GM19397 (cell line): ENCODE measurements at regions not wholly inside any gene's neighbourhood (a gene's known extent, or its start where the extent isn't known, plus 50 kb on each side); places are given as distances from the start of the nearest gene placed in this dataset.
"Not testable (repeated sequence)": the region's sequence is repeated elsewhere in the genome, so short reads cannot be mapped to it uniquely, and the experiment has no call there.

Experiments used
- ATAC-seq: cut with Tn5 transposase; IDR thresholded peaks from one replicate; pipeline ENCODE4 v1.9.1; 2021; ENCODE audit warnings: mild to moderate bottlenecking, moderate library complexity; ENCODE audit not compliant: unreplicated experiment

DNA sequence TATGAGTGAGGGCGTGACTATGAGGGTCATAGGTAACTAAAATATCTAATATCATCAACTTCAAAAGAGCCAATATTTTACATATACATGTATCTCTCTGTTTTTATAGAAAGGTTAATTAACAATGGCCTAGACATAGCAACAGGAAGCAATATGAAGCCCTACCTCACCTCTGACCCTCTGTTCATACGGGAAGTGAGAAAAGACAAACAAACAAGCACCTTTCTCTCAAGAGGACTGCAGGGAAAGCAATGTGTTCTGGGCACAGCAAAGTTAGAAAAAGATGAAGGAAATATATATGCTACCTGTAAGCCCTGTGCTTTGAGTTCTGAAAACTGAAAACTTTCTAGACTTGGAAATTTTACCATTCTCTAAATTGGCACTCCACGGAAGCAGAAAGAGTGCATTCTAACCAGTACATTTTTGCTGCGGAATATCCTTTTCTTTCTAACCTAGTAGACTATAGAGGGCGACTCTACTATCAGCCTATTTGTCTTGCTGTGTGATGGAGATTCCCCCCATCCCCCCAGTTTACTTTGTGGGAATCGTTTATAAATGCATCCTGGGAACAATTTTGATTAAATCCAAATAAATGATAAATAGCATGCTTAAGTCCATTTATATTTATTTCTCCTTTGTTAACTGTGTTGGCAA lies 830.4 kb upstream of the FAT3 start:
- no peak for ATAC-seq

DNA sequence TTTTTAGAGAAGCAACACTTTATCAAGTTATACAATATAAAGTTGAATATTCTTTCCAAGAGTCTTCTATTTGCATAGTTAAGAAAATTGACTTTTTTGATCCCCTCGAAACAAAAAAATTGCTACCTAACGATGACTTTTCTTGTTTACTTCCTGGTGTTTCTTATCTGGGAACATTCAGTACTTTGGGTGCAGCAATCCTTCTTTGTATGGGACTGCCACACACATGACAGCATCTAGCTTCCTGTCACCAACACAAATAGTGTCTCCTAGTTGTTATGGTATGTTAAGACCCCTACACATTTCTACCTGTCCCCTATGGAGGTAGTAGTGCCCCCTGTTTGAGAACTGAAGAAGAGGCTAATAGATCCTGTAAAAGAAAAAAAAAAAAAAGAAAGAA lies 841.7 kb upstream of the FAT3 start:
- no peak for ATAC-seq

DNA sequence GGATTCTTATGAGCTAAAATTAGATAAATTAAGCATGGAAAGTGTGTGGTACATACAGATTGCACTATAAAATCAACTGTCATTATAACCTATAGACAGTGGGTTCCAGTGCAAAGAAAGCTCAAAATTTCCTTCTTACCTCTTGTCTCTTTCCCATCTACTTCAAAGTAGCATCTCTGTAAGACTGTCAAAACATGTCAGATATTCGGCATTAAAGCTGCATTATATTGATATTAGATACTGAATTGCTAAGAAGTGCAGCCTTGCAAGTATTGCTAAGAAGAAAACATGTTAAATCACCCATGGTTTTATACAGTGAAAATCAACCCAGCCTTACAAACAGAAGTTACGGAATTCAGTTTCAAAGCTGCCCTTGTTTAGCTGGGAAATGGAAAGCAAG lies 849.8 kb upstream of the FAT3 start:
- ATAC-seq, result no peak

DNA sequence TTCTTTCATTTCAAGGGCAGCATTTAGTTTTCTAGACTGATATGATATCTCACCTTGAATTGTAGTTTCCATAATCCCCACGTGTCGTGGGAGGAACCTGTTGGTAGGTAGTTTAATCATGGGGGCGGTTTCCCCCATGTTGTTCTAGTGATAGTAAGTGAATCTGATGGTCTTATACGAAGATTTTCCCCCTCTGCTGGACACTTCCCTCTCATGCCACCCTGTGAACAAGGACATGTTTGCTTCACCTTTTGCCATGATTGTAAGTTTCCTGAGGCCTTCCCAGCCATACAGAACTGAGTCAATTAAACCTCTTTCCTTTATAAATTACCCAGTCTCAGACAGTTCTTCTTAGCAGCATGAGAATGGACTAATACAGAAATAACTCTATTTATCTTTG lies 851.1 kb upstream of the FAT3 start:
- ATAC-seq, result no peak

DNA sequence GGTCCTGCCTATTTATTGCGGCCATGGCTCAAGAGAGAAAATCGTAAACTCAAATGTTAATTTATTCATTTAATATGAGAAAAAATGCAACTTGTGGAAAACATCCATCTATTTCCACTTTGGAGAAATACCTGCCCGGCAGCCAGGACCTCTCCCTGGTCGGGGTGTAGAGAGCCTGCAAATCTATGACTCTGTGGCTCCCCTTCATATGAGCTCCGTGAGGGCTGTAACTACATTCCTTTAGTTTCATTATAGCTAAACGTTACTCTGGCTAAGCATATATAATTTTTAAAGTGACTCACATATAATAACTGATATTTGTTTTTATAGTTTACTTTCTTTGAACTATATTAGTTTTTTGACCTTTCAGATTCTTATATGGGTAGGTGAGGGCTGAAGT lies 857.8 kb upstream of the FAT3 start:
- ATAC-seq, result no peak

DNA sequence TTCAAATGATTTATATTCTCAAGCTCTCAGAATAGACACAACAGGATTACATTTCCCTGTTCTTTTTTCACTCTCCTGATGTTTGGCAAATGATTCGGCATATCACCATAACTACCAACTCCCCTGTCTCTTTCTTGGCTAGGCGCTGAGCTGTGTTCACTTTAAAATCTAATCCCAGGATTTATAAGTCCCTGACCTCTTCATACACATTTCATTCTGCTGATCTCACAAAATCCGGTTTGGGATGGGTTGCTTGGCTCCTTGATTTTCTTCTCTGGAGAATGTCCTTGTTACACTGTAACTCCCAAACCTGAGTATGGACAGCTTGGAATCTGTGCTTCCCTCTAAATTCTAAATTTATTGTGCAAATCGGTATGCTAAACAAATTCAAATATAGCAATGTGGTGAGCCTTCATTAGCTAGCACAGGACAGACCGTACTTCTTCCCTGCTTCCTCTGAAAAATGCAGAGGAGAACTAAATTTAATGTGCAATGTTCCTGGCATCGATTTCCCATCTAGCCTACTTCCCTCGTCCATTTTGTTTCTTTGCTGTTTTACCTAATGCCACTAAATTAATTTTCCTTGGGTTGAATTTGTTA lies 858.5 kb upstream of the FAT3 start:
- no peak for ATAC-seq

DNA sequence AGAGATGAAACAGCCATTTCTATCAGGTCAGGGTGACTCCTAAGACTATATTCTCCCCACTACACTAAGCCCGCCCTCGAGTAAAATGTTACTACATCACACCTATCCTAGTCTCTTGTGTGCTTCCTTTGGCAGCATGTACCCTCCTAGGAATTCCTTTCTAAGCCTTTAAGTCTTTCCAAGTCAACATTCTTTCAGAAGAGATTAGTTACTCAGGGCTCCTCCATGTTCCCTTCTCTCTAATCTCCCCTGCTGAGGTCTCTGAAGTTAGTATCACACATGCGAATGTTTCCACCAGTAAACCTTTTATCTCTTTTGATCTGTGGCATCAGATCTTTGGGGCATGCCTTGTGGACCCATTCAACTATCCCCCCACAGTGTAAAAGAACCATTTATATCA lies 873.7 kb upstream of the FAT3 start:
- no peak for ATAC-seq

DNA sequence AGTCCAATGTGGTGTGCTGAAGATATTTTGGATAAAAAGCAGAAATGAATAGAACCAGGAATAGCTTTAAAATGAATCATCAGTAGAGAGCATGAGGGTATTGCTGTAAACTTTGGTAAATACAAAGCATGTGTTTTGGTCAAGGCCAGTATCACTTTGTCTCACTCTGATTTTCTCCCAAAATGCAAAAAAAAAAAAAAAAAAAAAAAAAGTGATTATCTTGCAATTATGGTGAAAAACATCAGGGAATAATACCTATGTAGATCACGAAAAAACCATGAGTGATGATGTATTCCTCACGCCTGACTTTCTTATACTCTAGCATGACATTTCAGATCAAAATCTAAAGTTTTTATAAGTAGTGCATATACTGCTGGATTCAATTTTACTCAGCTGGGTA lies 897.9 kb upstream of the FAT3 start:
- ATAC-seq, result no peak

DNA sequence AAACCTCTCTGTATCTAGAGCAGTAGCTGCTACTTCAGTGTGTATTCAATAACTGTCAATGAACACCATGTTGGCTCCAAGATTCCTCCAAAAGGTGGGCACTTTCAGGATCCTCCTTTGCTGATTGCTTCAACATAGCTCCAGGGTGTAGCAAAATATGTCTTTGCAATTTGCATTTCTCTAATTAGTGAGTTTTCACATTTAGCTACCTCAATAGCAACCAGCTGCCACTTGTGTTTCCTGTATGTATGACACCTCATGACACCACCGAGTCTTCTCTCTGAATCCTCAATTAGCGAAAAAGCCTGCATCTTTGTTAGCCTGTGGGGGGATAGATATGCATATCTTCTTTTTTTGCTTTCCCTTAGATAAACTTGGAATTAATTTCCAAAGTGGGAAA lies 898.3 kb upstream of the FAT3 start:
- no peak for ATAC-seq

DNA sequence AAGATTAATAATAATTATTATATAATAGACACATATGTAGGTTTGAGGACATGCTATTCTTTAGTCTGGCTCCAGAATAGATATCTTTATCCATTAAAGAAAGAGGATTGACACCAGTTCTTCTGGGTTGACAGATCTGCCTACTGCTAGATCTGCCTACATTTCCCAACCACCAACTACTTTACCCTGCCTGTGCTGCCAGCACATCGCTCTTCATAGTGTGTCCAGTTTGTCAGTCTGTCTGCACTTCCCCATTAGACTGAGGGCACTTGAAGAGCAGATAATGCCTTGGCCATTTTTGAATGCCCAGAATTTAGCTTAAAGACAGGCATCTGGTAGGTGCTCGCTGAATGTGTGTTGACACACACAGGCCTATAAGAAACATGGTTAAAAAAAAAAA lies 910.1 kb upstream of the FAT3 start:
- ATAC-seq, result no peak

DNA sequence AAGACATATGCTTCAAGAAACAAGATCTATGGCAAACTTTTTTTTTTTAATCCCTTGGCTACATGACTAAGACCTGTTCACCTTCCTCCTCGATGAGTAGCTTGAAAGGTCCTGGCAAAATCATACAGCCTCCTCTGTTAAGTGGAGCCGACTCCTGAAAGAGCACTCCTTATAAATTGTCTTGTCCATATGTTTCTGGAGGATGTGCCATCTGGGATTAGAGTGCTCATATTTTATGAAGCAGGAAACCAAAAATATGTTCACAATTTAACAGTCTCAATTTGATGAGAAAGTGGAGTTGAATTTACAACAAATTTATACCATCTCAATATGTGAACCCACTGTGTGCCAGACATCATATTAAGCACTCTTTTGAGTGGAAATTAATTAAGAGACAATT lies 912.1 kb upstream of the FAT3 start:
- no peak for ATAC-seq

DNA sequence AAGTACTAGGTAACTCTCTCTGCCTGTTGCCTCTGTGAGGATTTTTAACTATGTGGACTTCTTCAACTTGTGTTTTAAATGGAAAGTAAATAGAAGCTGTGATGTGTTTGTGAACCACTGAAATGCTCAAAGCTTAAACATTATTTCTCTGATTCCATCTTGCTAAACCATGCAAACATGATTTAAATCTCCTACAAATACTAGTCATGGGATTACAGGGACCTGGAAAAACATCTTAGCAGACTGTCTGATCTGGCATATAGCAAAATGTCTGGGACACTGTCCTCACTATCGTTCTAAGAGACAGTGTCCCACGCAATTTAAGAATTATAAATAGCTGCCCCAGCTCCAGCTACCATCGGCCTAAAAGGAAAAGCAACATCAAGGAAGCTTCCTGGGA lies 914.5 kb upstream of the FAT3 start:
- no peak for ATAC-seq

DNA sequence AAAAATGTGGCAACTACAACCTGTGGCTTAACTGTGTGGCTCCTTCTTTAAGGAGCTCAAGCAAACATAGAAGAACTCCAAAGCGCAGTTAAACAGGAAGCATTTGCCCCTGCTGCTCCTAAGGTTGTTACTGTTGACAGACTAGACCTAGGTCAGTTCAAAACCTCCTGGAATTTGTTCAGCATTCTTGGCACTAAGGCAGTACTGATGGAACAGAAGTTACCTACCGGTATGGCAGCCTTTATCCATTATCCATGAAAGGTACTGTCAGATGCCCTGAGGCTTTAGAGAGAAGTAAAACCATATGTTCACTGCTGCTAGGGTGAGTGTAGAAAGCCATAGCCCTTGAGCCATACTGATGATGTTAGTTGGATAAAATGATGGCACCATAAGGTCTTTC lies 916.5 kb upstream of the FAT3 start:
- no peak for ATAC-seq

DNA sequence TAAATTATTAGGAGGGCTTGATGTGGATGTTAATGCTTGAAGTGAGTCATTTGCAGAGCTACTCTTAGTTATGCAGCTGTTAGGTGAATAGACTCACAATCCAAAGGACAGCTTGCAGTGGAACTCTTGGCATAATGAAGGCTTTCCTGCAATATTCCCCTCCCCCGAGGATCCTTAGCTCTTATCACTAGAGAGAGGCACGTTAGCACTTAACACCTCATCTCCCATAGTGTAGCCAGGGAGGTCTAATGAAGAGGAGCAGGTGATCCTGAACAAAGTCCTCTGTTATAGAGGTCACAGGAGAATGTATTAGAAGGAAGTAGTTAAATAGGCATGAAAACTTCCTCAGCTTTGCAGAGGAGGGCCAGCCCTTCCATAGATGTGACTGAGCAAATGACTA lies 919.2 kb upstream of the FAT3 start:
- no peak for ATAC-seq

DNA sequence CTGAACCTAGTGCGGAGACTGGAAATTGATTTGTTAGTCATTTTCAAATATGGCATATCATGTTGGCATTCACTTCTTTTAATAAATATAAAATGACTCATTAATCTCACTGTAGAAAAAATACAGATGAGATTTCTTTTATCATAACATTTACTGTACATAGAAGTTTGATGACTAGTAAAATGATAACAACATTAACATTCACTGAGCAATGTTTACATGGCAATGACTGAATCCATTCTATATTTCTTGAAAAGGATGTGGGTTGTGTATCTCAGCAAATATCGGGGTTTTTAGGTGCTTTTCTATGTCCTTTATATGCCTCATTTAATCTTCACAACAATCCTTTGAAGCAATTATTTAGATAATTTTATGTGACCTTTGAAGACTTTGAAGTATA lies 920.9 kb upstream of the FAT3 start:
- no peak for ATAC-seq

DNA sequence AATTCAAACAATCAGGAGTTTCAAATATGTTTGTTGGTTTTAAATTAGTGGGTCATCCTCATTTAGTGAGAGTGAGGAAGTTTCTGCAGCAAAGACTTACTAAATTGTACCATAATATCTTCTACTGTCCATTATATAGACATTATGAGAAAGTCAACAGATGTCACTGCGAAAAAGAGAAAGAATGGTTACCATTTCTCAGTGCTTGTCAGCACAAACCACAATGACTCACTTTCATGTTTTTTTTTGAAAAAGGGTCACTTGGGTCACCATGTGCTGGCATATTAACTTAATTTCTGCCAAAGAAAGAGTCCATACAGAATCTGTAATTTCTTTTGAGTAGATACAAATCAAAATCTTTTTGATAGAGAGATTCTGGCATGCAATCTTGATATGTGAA lies 924.6 kb upstream of the FAT3 start:
- ATAC-seq, result peak; percentile 44

DNA sequence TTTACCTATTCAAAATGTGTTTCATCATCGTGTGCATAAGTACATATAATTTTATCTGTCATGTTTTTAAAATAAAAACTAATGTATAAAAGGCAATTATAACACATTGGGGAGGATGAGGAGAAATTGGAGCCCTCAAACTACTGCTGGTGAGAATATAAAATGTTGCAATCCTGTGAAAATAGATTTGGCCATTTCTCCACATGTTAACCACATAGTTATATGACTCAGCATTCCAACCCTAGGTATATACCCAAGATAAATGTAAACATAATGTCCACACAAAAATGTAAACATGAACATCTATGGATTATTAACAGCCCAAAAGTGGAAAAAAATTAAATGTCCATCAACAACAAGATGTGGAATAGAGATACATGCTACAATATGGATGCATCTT lies 928.0 kb upstream of the FAT3 start:
- ATAC-seq, result no peak

DNA sequence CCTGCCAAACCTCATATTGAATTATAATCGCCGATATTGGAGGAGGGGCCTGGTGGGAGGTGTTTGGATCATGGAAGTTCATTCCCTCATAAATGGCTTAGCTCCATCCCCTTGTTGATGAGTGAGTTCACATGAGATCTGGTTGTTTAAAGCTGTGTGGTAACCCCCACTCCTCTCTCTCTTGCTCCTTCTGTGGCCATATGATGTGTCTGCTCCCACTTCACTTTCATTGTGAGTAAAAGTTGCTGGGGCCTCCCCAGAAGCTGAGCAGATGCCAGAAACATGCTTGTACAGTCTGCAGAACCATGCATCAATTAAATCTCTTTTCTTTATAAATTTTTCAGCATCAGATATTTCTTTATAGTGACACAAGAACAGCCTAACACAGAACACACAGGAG lies 929.0 kb upstream of the FAT3 start:
- no peak for ATAC-seq

DNA sequence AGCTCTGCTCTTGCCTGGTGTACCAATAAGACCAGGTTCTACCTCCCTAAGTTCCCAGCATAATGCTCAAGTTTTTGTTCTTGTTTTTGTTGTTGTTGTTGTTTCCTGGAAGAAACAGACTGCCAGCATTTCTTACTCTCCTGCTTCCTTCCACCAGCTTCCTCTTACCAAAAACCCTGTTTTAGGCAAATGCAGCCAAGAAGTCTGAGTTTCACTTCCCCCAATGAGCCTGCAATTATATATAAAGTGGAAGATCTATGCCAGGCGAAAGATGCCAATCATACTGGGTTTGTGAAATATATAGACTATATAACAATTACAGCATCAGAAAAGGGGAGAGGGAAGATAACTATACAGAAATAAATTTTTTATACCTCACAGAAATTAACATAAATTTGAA lies 931.5 kb upstream of the FAT3 start:
- ATAC-seq, result no peak

DNA sequence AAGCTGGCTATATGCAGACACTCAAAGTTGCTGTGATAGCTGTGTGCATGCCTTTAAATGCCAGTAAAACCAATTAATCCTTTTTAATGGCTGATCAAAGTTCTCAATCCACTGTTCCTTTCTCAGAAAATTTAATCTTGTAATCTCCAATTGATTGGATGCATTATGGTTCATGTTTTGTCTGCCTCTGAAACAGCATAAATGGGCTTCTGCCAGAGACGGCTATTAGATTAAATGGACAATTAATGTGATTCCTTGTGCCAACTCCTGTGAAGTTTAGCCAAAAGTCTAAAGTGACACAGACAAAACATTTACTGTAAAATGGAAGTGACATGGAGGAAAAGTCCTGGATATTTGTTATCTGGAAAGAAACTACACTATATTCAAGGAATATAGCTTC lies 952.5 kb upstream of the FAT3 start:
- ATAC-seq, result no peak

DNA sequence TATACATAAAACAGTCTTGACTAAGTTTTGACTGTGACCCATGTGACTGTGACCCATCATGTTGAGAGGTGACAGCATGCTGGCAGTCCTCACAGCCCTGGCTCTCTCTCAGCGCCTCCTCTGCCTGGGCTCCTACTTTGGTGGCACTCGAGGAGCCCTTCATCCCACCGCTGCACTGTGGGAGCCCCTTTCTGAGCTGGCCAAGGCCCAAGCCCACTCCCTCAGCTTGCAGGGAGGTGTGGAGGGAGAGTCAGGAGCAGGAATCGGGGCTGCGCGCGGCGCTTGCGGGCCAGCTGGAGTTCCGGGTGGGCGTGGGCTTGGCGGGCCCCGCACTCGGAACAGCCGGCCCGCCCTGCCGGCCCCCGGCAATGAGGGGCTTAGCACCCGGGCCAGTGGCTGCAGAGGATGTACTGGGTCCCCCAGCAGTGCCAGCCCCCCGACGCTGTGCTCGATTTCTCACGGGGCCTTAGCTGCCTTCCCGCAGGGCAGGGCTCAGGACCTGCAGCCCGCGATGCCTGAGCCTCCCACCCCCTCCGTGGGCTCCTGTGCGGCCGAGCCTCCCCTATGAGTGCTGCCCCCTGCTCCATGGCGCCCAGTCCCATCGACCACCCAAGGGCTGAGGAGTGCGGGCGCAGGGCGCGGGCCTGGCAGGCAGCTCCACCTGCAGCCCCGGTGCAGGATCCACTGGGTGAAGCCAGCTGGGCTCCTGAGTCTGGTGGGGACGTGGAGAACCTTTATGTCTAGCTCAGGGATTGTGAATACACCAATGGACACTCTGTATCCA lies 955.9 kb upstream of the FAT3 start:
- ATAC-seq, result not testable (repeated sequence)

DNA sequence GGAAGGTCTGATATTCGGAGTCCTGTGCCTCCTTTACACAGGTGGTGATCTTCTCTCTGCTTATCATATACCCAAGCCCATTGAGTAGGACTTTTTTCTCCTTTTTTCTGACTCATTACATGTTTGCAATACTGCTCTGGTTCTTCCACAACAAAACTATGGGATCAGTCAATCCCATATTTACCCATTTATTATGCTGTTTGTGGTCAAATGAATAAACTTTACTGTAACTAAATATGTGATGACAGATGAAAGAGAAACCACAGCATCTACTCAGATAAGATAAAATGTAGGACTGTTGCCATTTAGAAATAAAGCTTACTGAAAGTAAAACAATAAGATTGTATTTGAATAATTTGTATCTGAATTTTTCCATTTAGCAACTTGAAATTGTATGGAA lies 958.7 kb upstream of the FAT3 start:
- no peak for ATAC-seq

DNA sequence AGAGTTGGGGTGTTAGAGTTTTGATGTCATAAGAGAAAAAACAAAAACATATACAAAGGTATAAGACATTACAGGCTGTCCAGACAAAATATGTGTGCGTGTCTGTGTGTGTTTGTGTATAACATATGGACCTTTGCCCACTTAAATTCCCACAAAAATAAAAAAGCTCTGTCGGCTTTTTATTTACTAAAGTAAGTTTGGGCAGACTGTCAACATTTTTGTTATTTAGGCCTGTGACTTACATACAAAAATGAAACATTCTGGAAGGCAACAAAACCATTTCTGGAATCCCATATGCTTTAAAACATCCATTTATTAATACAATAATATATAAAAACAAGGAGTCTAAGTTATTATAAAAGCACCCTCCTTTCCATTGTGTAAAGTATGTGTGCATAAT lies 960.1 kb upstream of the FAT3 start:
- no peak for ATAC-seq
